ENCODE measurements at regions not wholly inside any gene's neighbourhood (a gene's known extent, or its start where the extent isn't known, plus 50 kb on each side); places are given as distances from the start of the nearest gene placed in this dataset.

DNA sequence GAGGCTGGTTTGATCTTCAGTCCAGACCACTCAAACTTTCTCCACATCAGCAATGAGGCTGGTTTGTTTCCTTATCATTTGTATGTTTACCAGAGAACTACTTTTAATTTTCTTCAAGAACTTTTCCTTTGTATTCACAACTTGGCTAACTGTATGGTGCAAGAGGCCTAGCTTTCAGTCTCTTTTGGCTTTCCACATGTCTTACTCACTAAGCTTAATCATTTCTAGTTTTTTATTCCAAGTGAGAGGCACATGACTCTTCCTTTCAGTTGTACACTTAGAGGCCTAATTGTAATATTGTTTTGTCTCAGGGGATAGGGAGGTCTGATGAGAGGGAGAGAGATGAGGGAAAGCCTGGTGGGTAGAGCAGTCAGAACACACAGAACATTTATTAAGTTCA is 554.0 kb upstream of the ARRDC3 start:
- TF ChIP-seq, protein P1, sequence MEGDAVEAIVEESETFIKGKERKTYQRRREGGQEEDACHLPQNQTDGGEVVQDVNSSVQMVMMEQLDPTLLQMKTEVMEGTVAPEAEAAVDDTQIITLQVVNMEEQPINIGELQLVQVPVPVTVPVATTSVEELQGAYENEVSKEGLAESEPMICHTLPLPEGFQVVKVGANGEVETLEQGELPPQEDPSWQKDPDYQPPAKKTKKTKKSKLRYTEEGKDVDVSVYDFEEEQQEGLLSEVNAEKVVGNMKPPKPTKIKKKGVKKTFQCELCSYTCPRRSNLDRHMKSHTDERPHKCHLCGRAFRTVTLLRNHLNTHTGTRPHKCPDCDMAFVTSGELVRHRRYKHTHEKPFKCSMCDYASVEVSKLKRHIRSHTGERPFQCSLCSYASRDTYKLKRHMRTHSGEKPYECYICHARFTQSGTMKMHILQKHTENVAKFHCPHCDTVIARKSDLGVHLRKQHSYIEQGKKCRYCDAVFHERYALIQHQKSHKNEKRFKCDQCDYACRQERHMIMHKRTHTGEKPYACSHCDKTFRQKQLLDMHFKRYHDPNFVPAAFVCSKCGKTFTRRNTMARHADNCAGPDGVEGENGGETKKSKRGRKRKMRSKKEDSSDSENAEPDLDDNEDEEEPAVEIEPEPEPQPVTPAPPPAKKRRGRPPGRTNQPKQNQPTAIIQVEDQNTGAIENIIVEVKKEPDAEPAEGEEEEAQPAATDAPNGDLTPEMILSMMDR (IDR thresholded peaks at IDR 0.05), result no peak
- TF ChIP-seq ZFX (IDR thresholded peaks at IDR 0.05; ENCODE audit: borderline replicate concordance), result no peak
